ENCODE measurements at regions not wholly inside any gene's neighbourhood (a gene's known extent, or its start where the extent isn't known, plus 50 kb on each side); places are given as distances from the start of the nearest gene placed in this dataset.
"Not testable (repeated sequence)": the region's sequence is repeated elsewhere in the genome, so short reads cannot be mapped to it uniquely, and the experiment has no call there.

GRCh38 chr6:91886183-91886795, 1299.4 kb upstream of the MAP3K7 start:
- peaks cover 6% of the 10 kb centered on the region for H3K36me3 Mint-ChIP-seq
- no peak for DNase-seq (ENCODE audit: low spot score in 2 of 2, unreplicated experiment in 2 of 2)
- no peak overlapping the region for H3K27ac Mint-ChIP-seq
- no peak for TF ChIP-seq CTCF (IDR thresholded peaks at IDR 0.05; ENCODE audit: unreplicated experiment)
- H3K9me3 Mint-ChIP-seq: peaks cover 46% of the 10 kb centered on the region
- H3K4me1 Mint-ChIP-seq: no peaks in the 10 kb centered on the region
- H3K4me3 Mint-ChIP-seq: no peak overlapping the region
- no peaks in the 10 kb centered on the region for H3K27me3 Mint-ChIP-seq (ENCODE audit: low read depth)

- not testable (repeated sequence) for H3K36me3 Mint-ChIP-seq; DNase-seq (ENCODE audit: low spot score in 2 of 2, unreplicated experiment in 2 of 2); H3K27me3 Mint-ChIP-seq (ENCODE audit: low read depth); H3K4me3 Mint-ChIP-seq; H3K27ac Mint-ChIP-seq; H3K4me1 Mint-ChIP-seq
- H3K9me3 Mint-ChIP-seq: peaks cover 22% of the 10 kb centered on the region
These were observed 1294.9 kb upstream of the MAP3K7 start for GRCh38 chr6:91881791-91882190.

- Mint-ChIP-seq H3K4me3 (no peak overlapping the region), H3K4me1 (peaks cover 2% of the 10 kb centered on the region), H3K27ac (no peak overlapping the region), H3K36me3 (no peaks in the 10 kb centered on the region), H3K9me3 (peaks cover 9% of the 10 kb centered on the region), H3K27me3 (ENCODE audit: low read depth) (no peaks in the 10 kb centered on the region)
- TF ChIP-seq CTCF (IDR thresholded peaks at IDR 0.05; ENCODE audit: unreplicated experiment): no peak
- DNase-seq (ENCODE audit: low spot score in 2 of 2, unreplicated experiment in 2 of 2): no peak
These were observed 1292.6 kb upstream of the MAP3K7 start for GRCh38 chr6:91879386-91879995.

- H3K4me1 Mint-ChIP-seq: peaks cover 2% of the 10 kb centered on the region
- H3K27me3 Mint-ChIP-seq (ENCODE audit: low read depth): no peaks in the 10 kb centered on the region
- no peak for TF ChIP-seq CTCF (IDR thresholded peaks at IDR 0.05; ENCODE audit: unreplicated experiment)
- H3K9me3 Mint-ChIP-seq: peaks cover 4% of the 10 kb centered on the region
- H3K4me3 Mint-ChIP-seq: no peak overlapping the region
- H3K27ac Mint-ChIP-seq: no peak overlapping the region
- no peak for DNase-seq (ENCODE audit: low spot score in 2 of 2, unreplicated experiment in 2 of 2)
- H3K36me3 Mint-ChIP-seq: no peaks in the 10 kb centered on the region
These were observed 1291.1 kb upstream of the MAP3K7 start for GRCh38 chr6:91877994-91878393.

GRCh38 chr6:91874971-91875370, 1288.1 kb upstream of the MAP3K7 start:
- Mint-ChIP-seq H3K27ac (no peak overlapping the region), H3K27me3 (ENCODE audit: low read depth) (no peaks in the 10 kb centered on the region), H3K9me3 (no peaks in the 10 kb centered on the region), H3K36me3 (peaks cover 2% of the 10 kb centered on the region), H3K4me1 (peaks cover 2% of the 10 kb centered on the region), H3K4me3 (no peak overlapping the region)
- DNase-seq (ENCODE audit: low spot score in 2 of 2, unreplicated experiment in 2 of 2): no peak
- no peak for TF ChIP-seq CTCF (IDR thresholded peaks at IDR 0.05; ENCODE audit: unreplicated experiment)

GRCh38 chr6:91868539-91869202, 1281.8 kb upstream of the MAP3K7 start:
- Mint-ChIP-seq H3K4me3 (no peak overlapping the region), H3K9me3 (peaks cover 9% of the 10 kb centered on the region), H3K4me1 (peaks cover 7% of the 10 kb centered on the region), H3K27ac (no peak overlapping the region), H3K36me3 (peaks cover 2% of the 10 kb centered on the region), H3K27me3 (ENCODE audit: low read depth) (no peaks in the 10 kb centered on the region)
- TF ChIP-seq CTCF (IDR thresholded peaks at IDR 0.05; ENCODE audit: unreplicated experiment): no peak
- DNase-seq (ENCODE audit: low spot score in 2 of 2, unreplicated experiment in 2 of 2): no peak
